ENCODE measurements at regions not wholly inside any gene's neighbourhood (a gene's known extent, or its start where the extent isn't known, plus 50 kb on each side); places are given as distances from the start of the nearest gene placed in this dataset.
A peak's percentile ranks its signal among the peaks of the same experiment; 100 is the strongest.

DNA sequence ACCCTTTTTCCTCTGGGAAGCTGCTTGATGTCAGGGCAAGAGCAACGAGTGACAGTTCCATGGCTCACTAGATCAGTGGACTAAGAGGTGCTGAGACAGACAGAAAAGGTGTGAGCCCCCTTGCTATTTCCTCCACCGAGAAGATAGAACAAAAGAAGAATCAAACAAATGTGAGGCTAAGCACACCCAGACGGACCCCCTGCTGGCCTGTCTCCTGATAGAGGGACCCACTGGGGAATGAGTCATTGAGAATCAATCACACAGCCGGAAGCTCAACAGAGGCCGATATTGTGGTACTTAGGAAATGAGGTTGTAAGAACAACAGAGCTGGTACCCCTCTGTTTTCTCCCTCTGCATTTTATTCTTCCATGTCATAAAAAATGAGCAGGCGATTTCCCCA lies 89.8 kb upstream of the TEX51 start:
- TF ChIP-seq HOXB5 (CRISPR knock-in tag; IDR thresholded peaks at IDR 0.05): no peak
- Histone ChIP-seq H3K4me3 (no peak overlapping the region), H3K27ac (no peak overlapping the region), H3K9me3 (0 out of 3 replicates have a peak, but pooled peaks cover 7% of the 10 kb centered on the region), H3K4me2 (no peak overlapping the region), H3K4me1 (no peaks in the 10 kb centered on the region)
- DNase-seq (ENCODE audit: low read depth in 1 of 2, low spot score in 1 of 2) (no peak), FAIRE-seq (no peak), ATAC-seq (no peak)
- WGBS (ENCODE audit: missing lambda C conversion rate): 12% methylated on average over 6 of the region's 6 CpGs
- POLR2A ChIA-PET: no interaction called here
- CTCF ChIA-PET: no interaction called here

DNA sequence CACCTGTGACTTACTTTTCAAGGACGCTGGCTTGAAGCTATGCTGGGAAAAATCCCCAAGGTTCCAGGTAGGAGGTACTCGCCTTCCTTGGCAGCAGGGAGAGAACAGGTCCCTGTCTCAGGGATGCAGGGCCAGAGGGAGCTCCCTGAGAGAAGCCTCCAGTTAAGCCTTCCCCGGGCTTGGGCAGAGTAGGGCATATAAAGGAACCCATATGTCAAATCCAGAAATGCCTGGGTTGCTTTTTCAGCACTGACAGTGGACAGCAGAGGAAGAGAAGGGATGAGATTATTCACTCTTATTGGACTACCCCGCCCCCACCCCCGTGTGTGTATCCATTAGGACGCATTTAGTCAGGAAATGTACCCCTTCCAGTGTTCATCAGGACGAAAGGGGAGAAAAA lies 89.3 kb upstream of the TEX51 start:
- peak in 1 of 2 experiments; percentile 34; a peak in 1 of 6 replicates for ATAC-seq
- POLR2A ChIA-PET: no interaction called here
- Histone ChIP-seq H3K27ac (no peak overlapping the region), H3K4me1 (no peaks in the 10 kb centered on the region), H3K4me2 (no peak overlapping the region), H3K9me3 (0 out of 3 replicates have a peak, but pooled peaks cover 7% of the 10 kb centered on the region), H3K4me3 (no peak overlapping the region)
- TF ChIP-seq, protein P1, sequence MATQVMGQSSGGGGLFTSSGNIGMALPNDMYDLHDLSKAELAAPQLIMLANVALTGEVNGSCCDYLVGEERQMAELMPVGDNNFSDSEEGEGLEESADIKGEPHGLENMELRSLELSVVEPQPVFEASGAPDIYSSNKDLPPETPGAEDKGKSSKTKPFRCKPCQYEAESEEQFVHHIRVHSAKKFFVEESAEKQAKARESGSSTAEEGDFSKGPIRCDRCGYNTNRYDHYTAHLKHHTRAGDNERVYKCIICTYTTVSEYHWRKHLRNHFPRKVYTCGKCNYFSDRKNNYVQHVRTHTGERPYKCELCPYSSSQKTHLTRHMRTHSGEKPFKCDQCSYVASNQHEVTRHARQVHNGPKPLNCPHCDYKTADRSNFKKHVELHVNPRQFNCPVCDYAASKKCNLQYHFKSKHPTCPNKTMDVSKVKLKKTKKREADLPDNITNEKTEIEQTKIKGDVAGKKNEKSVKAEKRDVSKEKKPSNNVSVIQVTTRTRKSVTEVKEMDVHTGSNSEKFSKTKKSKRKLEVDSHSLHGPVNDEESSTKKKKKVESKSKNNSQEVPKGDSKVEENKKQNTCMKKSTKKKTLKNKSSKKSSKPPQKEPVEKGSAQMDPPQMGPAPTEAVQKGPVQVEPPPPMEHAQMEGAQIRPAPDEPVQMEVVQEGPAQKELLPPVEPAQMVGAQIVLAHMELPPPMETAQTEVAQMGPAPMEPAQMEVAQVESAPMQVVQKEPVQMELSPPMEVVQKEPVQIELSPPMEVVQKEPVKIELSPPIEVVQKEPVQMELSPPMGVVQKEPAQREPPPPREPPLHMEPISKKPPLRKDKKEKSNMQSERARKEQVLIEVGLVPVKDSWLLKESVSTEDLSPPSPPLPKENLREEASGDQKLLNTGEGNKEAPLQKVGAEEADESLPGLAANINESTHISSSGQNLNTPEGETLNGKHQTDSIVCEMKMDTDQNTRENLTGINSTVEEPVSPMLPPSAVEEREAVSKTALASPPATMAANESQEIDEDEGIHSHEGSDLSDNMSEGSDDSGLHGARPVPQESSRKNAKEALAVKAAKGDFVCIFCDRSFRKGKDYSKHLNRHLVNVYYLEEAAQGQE (IDR thresholded peaks at IDR 0.05): peak; percentile 72; the same call in 1 of the 2 replicates
- TF ChIP-seq, protein P2, sequence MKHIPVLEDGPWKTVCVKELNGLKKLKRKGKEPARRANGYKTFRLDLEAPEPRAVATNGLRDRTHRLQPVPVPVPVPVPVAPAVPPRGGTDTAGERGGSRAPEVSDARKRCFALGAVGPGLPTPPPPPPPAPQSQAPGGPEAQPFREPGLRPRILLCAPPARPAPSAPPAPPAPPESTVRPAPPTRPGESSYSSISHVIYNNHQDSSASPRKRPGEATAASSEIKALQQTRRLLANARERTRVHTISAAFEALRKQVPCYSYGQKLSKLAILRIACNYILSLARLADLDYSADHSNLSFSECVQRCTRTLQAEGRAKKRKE (CRISPR knock-in tag; IDR thresholded peaks at IDR 0.05; ENCODE audit: low read depth): no peak
- 2% methylated on average over 7 of the region's 7 CpGs for WGBS (ENCODE audit: missing lambda C conversion rate)
- FAIRE-seq: no peak
- CTCF ChIA-PET: no interaction called here
- no peak for DNase-seq (ENCODE audit: low read depth in 1 of 2, low spot score in 1 of 2)

DNA sequence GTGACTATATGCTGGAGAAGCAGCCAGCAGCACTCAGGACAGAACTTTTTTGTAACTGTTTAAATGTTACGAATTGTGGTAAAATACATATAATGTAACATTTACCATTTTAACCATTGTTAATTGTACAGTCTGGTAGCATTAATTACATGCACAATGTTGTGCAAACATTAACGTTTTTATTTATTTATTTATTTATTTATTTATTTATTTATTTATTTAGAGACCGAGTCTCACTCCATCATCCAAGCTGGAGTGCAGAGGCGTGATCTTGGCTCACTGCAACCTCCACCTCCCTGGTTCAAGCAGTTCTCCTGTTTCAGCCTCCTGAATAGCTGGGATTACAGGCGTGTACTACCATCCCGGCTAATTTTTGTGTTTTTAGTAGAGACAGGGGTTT lies 88.7 kb upstream of the TEX51 start:
- H3K4me3 ChIP-seq: no peak overlapping the region
- FAIRE-seq: no peak
- no peak for ATAC-seq
- CTCF ChIA-PET: interaction anchor here (0.6 to 1.2 kb wide), 2 partner anchors 76 to 1552 kb away, joined by 4 to 5 read pairs; no protein-coding TSS in a partner anchor
- DNase-seq (ENCODE audit: low read depth in 1 of 2, low spot score in 1 of 2): no peak
- no peak overlapping the region for H3K4me2 ChIP-seq
- H3K9me3 ChIP-seq: 0 out of 3 replicates have a peak, but pooled peaks cover 7% of the 10 kb centered on the region
- TF ChIP-seq POLR2AphosphoS2 (conservative IDR thresholded peaks at IDR 0.05; ENCODE audit: low read length) (no peak), FOXS1 (CRISPR knock-in tag; IDR thresholded peaks at IDR 0.05) (no peak), EHF (CRISPR knock-in tag; IDR thresholded peaks at IDR 0.05) (no peak), RNF2 (IDR thresholded peaks at IDR 0.05; ENCODE audit: borderline replicate concordance, low read depth) (no peak), ZC3H11A (IDR thresholded peaks at IDR 0.05) (peak; percentile 95), RAD21 (conservative IDR thresholded peaks at IDR 0.05 in 1 of 2, IDR thresholded peaks at IDR 0.05 in 1 of 2) (no peak)
- H3K4me1 ChIP-seq: no peaks in the 10 kb centered on the region
- POLR2A ChIA-PET: no interaction called here
- WGBS (ENCODE audit: missing lambda C conversion rate): 51% methylated on average over 6 of the region's 6 CpGs
- H3K27ac ChIP-seq: no peak overlapping the region

DNA sequence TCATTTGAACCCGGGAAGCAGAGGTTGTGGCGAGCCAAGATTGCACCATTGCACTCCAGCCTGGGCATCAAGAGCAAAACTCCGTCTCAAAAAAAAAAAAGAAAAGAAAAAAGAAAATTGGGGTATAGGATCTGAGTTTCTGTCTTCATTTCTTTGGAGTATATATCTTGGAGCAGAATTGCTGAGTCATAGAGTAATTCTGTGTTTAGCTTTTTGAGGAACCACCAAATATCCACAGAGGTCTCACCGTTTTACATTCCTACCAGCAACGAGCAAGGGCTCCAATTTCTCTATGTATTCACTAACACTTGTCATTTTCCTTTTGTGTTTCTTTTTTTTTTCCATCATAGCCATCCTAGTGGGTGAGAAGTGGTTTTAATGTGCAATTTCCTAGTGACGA lies 87.6 kb upstream of the TEX51 start:
- ChIA-PET CTCF (interaction anchor here (0.7 to 1.2 kb wide), 2 partner anchors 35 to 75 kb away, joined by 3 to 5 read pairs; no protein-coding TSS in a partner anchor), POLR2A (no interaction called here)
- WGBS (ENCODE audit: missing lambda C conversion rate): 26% methylated on average over 6 of the region's 6 CpGs
- FAIRE-seq (no peak), ATAC-seq (no peak), DNase-seq (ENCODE audit: low read depth in 1 of 2, low spot score in 1 of 2) (no peak)
- no peak overlapping the region for H3K4me3 ChIP-seq
- no peaks in the 10 kb centered on the region for H3K4me1 ChIP-seq
- H3K4me2 ChIP-seq: no peak overlapping the region
- peak; percentile 74 for TF ChIP-seq MAFK (IDR thresholded peaks at IDR 0.05; ENCODE audit: partially characterized antibody)
- TF ChIP-seq NPAS2 (CRISPR knock-in tag; IDR thresholded peaks at IDR 0.05; ENCODE audit: borderline replicate concordance): no peak
- TF ChIP-seq NFE2L2 (conservative IDR thresholded peaks at IDR 0.05; ENCODE audit: low read length): peak; percentile 63
- no peak for TF ChIP-seq MYC (IDR thresholded peaks at IDR 0.05; ENCODE audit: borderline replicate concordance, low read length)
- TF ChIP-seq ZNF302 (CRISPR knock-in tag; IDR thresholded peaks at IDR 0.05): no peak
- no peak for TF ChIP-seq HOXB13 (CRISPR knock-in tag; IDR thresholded peaks at IDR 0.05; ENCODE audit: low read depth)
- H3K9me3 ChIP-seq: 0 out of 3 replicates have a peak, but pooled peaks cover 7% of the 10 kb centered on the region
- no peak overlapping the region for H3K27ac ChIP-seq
